OCI-LY7 (cell line): ENCODE measurements at regions not wholly inside any gene's neighbourhood (a gene's known extent, or its start where the extent isn't known, plus 50 kb on each side); places are given as distances from the start of the nearest gene placed in this dataset.

Experiments used
- EZH2phosphoT487 ChIP-seq: fragments of 200-600 bp; sonication (generic); IDR thresholded peaks from 2 replicates; pipeline ENCODE4 v1.6.1; 2018; ENCODE audit warnings: low read depth, borderline replicate concordance, mild to moderate bottlenecking, mixed run types, antibody characterized with exemption, low read length, moderate library complexity, mixed read lengths
- TF ChIP-seq, protein P1 (sequence below): fragments of 200-600 bp; sonication (generic); conservative IDR thresholded peaks from 2 replicates; pipeline ENCODE4 v1.5.1; 2014; ENCODE audit warnings: mild to moderate bottlenecking, antibody characterized with exemption, low read length, moderate library complexity, mixed read lengths

DNA sequence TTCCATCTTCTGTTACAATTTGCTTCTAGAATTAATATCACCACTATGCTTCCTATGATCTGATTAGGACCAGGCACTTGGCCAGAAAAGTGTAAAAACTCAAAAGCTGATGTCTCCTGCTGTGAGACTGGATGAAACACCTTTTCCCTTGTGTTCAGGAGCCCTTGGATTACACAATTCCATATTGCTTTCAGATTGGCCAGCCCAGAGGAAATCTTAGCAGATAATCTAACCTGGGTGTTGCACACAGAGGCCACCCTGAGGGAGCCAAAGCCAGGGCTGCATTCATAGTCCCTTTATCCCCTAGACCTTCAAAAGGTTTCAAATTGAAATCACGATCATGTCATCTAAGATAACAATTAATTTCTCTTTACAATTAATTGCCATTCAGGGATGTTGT, 94.1 kb upstream of the SELENOP start:
- TF ChIP-seq, protein P1, sequence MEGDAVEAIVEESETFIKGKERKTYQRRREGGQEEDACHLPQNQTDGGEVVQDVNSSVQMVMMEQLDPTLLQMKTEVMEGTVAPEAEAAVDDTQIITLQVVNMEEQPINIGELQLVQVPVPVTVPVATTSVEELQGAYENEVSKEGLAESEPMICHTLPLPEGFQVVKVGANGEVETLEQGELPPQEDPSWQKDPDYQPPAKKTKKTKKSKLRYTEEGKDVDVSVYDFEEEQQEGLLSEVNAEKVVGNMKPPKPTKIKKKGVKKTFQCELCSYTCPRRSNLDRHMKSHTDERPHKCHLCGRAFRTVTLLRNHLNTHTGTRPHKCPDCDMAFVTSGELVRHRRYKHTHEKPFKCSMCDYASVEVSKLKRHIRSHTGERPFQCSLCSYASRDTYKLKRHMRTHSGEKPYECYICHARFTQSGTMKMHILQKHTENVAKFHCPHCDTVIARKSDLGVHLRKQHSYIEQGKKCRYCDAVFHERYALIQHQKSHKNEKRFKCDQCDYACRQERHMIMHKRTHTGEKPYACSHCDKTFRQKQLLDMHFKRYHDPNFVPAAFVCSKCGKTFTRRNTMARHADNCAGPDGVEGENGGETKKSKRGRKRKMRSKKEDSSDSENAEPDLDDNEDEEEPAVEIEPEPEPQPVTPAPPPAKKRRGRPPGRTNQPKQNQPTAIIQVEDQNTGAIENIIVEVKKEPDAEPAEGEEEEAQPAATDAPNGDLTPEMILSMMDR: no peak
- TF ChIP-seq EZH2phosphoT487: no peak
